ENCODE measurements at regions not wholly inside any gene's neighbourhood (a gene's known extent, or its start where the extent isn't known, plus 50 kb on each side); places are given as distances from the start of the nearest gene placed in this dataset.
"Not testable (repeated sequence)": the region's sequence is repeated elsewhere in the genome, so short reads cannot be mapped to it uniquely, and the experiment has no call there.

GRCh38 chr12:116452975-116453374 is 106.2 kb upstream of the MAP1LC3B2 start:
- not testable (repeated sequence) for H3K36me3 Mint-ChIP-seq; H3K9me3 Mint-ChIP-seq; H3K27ac Mint-ChIP-seq; ATAC-seq; DNase-seq (ENCODE audit: low spot score in 2 of 2)

DNA sequence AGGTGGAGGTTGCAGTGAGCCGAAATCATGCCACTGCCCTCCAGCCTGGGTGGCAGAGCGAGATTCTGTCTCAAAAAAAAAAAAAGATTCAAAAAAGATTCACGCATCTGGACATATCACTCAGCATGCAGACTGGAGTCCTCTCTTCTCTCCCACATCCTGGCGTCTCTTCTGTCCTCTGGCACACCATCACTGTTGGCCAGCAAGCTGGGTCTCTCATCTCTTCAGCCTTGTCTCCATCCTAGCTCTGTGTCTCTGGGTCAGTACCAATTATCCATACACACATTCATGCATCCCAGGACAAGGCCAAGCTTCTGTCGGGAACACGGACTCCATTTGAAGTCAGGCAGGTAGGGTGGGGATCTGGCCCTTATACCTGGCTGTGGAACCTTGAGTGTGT is 105.5 kb upstream of the MAP1LC3B2 start:
- Mint-ChIP-seq H3K9me3 (no peaks in the 10 kb centered on the region), H3K36me3 (no peaks in the 10 kb centered on the region), H3K27ac (no peak overlapping the region)
- no peak for DNase-seq (ENCODE audit: low spot score in 2 of 2)
- no peak for ATAC-seq

GRCh38 chr12:116454076-116454475 is 105.1 kb upstream of the MAP1LC3B2 start:
- H3K9me3 Mint-ChIP-seq: no peaks in the 10 kb centered on the region
- H3K36me3 Mint-ChIP-seq: no peaks in the 10 kb centered on the region
- peak overlapping the region in 1 of 2 donors; percentile 37 for H3K27ac Mint-ChIP-seq
- no peak for ATAC-seq
- no peak for DNase-seq (ENCODE audit: low spot score in 2 of 2)

DNA sequence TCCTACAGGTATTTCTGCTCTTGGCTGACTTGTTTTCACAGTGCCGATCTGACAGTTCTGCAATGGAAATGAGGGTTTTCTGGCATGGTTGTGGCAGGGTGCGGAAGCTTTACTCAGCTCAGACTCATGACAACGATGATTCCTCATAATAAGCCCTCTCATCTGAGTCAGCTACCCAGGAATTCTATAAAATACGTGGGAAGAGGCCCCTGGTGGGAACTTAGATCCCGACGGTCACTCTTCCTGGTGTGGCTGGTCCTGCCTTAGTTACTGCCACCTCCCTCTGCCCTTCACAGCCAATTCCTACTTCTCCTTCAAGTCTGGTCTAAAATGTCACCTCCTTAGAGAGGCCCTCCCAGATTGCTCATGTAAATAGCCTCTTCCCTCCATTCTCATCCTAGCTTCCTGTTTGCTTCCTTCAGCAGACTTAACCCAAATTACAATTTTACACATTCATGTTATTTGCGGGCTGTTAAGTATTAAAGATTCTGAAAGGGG is 104.2 kb upstream of the MAP1LC3B2 start:
- no peak for DNase-seq (ENCODE audit: low spot score in 2 of 2)
- Mint-ChIP-seq H3K36me3 (no peaks in the 10 kb centered on the region), H3K27ac (peak overlapping the region in 1 of 2 donors; percentile 37), H3K9me3 (no peaks in the 10 kb centered on the region)
- no peak for ATAC-seq

DNA sequence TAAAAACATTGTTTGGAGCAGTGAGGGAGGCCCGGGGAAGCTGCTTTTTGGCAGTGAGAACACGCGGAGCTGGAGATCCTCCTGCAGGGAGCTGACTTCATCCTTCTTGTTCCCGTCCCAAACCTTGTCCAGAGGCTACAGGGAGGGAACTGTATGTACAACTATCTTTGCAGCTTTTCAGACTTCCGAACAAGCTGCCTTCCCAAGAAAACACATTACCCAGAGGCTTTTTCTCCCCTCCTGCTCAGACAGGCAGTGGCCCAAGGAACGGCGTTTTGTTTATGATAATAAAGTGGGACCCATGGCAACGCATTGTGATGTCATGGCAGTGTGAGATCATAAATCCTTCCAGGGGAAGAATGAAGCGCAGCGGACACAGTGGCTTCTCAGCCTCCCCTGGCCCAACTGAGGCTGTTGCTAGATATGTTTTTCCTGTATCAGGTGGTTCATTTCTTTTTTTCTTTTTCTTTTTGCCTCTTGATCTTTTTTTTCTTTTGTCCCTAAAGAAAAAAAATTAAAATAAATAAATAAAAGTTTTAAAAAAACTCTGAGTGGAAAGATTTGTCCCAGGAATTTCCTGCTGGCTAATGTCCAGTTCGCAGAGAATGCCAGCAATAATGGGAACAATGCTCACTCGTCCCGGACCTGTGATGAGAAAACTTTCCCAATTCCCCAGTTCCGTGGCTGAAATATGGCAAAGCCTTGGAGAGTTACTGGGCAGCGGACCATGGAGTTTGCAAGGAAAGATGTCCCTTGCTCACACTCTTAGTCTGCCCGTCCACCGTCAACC is 103.4 kb upstream of the MAP1LC3B2 start:
- Mint-ChIP-seq H3K9me3 (no peaks in the 10 kb centered on the region), H3K36me3 (no peaks in the 10 kb centered on the region), H3K27ac (no peak overlapping the region)
- ATAC-seq (no peak), DNase-seq (ENCODE audit: low spot score in 2 of 2) (no peak)

DNA sequence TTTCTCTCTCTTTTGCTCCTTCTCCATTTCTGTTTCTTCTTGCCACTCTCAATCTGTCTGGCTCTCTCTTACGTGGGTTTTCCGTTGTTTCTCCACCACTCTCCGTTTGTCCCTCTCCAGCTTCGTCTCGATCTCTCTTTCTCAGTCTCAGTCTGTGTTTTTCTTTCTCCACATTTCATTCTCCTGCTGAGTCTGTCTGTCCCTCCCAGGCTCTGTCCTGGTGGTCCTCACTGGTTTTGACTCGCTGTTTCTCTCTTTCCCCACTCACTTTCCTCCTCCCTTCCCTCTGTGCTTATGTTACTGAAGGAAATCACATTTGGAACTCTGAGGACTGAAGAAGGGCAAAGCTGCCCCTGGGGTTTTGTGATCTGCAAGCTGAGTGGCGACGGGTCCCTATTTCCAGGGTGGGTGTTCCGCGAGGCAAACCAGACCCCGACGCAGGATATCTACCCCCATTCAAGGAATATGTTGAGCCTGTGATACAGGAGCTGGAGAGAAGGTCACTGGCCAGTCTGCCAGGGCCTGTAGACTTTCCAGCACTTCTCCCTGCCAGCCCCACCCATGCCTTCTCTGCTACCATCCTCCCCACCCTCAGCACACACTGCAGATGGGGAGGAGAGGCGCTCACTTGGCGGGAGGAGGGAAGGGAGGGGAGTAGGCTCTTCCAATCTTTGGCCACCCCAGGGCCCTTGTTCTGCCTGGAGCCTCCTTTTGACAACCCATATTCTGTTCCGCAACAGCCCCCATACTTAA is 102.7 kb upstream of the MAP1LC3B2 start:
- Mint-ChIP-seq H3K36me3 (no peaks in the 10 kb centered on the region), H3K9me3 (no peaks in the 10 kb centered on the region), H3K27ac (peak overlapping the region in 1 of 2 donors; percentile 70)
- no peak for ATAC-seq
- DNase-seq (ENCODE audit: low spot score in 2 of 2): no peak

DNA sequence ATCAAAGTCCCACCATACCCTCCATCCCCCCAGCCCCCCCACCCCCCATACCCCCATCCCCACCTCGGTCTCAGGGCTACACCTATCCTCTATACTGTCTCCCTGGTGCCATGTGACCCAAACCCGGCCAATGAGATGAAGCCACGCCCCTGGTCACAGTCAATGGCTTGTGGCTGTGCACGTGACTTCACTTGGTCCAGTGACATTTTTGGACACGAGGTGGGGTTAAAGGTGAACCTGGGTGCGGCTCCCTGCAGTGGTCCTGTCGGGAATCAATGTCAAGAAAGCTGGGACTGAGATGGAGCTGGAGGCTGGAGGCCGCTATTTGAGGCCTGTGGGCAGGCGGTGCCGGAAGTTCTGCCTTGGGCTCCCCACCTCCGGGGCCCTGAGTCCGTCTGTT is 100.7 kb upstream of the MAP1LC3B2 start:
- Mint-ChIP-seq H3K36me3 (no peaks in the 10 kb centered on the region), H3K9me3 (no peaks in the 10 kb centered on the region), H3K27ac (no peak overlapping the region)
- no peak for DNase-seq (ENCODE audit: low spot score in 2 of 2)
- no peak for ATAC-seq

DNA sequence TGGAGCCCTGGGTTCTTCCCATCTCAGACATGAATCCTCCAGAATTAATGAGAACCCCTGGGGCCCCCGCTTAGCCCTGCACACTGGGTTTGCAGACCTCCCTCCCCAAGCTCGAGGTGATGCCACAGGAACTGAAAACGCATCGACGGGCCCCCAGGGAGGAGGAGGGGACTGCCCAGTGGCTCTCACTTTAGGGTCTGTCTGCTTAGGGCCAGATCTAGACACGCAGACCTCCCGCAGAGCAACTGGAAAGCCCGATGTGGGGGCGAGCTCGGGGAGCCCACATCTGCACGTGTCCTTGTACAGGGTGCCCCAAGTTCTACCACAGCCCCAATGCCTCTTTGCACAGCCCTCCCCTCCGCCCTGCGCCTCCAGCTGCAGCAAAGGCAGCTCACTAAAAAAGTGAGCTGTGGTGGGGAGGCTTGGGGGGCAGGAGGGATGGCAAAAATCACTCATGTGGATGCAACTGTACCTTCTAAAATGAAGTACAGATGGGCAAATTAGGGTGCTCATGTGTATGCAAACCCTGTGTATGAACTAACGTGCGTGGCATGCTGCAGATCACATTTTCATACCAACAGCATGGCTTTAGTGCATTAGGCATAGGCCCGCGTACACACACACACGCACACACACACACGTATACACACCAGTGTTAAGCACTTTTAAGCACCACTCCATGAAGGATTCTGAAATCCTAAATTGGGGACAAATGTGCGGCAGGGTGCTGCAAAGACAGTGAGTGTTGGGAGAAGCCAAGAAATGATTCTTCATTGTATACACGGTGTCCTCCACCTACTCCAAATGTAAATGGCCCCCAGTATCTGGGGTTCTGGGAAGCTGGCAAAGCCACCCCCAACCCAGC is 99.9 kb upstream of the MAP1LC3B2 start:
- ATAC-seq (no peak), DNase-seq (ENCODE audit: low spot score in 2 of 2) (no peak)
- Mint-ChIP-seq H3K36me3 (no peaks in the 10 kb centered on the region), H3K27ac (no peak overlapping the region), H3K9me3 (no peaks in the 10 kb centered on the region)

DNA sequence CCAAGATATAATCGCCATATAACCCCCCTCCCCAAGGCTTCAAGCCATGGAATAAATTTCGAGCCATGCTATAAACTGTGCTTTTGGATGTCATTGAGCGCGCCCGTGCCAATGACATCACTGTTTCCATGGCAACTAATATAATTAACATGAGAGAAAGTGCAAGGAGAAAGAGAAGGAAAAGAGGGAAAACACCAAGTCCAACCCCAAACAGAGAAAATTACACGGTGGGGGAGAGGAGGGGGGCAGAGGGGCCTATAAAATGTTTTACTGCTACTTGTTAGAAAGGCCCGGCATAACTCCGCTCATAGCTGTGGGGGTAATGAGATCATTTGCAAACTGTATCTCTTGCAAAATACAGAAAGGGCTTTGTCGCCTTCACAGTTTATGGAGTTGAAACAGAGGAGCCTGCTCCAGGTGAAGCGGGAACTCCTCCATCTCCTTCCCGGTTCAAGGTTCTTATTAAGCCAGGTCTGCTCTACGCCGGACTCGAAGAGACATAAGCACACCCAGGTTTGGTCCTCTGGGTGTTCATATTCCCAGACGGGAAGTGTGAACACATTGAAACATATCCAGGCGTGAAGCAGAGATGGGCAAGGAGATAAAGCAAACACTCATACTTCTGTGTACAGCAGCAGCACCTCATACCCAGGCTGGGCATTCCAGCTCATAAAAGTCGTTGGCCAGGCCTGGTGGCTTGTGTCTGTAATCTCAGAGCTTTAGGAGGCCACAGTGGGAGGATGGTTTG is 99.1 kb upstream of the MAP1LC3B2 start:
- Mint-ChIP-seq H3K36me3 (no peaks in the 10 kb centered on the region), H3K27ac (no peak overlapping the region), H3K9me3 (no peaks in the 10 kb centered on the region)
- ATAC-seq (no peak), DNase-seq (ENCODE audit: low spot score in 2 of 2) (no peak)

DNA sequence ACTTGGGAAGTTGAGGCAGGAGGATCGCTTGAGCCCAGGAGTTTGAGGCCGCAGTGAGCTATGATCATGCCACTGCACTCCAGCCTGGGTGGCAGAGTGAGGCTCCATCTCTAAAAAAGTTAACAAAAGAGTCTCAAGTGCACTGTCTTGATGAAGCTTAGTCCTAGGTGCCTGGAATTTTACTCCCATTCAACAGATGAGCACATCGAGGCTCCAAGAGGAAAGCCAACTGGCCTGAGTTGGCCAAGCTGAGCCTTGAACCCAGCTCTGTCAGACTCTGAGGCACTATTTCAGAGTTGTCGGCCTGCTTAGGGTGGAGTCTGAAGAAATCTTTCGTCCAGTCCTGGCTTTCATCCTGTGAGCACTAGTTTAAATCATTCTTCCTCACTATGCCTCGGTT is 98.1 kb upstream of the MAP1LC3B2 start:
- H3K36me3 Mint-ChIP-seq: no peaks in the 10 kb centered on the region
- no peak for ATAC-seq
- no peak for DNase-seq (ENCODE audit: low spot score in 2 of 2)
- H3K27ac Mint-ChIP-seq: no peak overlapping the region
- H3K9me3 Mint-ChIP-seq: no peaks in the 10 kb centered on the region

DNA sequence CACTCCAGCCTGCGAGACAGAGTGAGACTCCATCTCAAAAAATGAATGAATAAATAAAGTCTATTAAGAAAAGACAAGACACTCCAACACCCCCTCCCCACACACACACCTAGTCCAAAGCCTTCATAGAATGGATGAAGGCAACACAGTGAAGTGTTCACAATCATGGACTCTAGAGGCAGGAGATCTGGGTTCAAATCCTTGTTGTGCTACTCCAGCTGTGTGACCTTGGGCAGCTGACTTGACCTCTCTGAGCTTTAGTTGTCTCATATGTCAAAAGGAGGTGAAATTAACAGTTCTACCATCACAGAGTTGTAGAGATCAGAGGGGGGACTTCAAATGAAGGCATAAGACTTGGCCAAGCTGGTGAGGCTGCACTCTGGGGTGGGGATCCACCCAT is 95.8 kb upstream of the MAP1LC3B2 start:
- Mint-ChIP-seq H3K9me3 (no peaks in the 10 kb centered on the region), H3K36me3 (no peaks in the 10 kb centered on the region), H3K27ac (no peak overlapping the region)
- ATAC-seq: no peak
- DNase-seq (ENCODE audit: low spot score in 2 of 2): no peak

DNA sequence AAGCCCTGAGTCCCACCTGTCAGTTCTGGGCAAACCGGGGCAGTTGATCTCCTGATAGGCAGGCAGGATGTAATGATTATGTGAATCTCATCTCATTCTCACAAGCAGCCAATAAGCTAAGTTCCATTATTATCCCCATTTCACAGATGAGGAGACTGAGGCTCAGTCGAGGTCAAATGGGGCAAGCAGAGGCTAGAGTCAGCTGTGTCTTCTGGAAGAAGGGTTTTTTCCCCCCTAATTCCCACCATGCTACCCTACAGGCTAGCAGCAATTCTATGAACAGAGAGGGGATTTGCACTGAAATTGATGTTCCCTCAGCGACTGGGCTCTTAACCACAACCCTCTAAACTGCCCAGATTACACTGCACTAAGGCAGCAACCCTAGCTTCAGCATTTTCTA is 93.8 kb upstream of the MAP1LC3B2 start:
- H3K36me3 Mint-ChIP-seq: no peaks in the 10 kb centered on the region
- no peak overlapping the region for H3K27ac Mint-ChIP-seq
- ATAC-seq: no peak
- no peaks in the 10 kb centered on the region for H3K9me3 Mint-ChIP-seq
- no peak for DNase-seq (ENCODE audit: low spot score in 2 of 2)

DNA sequence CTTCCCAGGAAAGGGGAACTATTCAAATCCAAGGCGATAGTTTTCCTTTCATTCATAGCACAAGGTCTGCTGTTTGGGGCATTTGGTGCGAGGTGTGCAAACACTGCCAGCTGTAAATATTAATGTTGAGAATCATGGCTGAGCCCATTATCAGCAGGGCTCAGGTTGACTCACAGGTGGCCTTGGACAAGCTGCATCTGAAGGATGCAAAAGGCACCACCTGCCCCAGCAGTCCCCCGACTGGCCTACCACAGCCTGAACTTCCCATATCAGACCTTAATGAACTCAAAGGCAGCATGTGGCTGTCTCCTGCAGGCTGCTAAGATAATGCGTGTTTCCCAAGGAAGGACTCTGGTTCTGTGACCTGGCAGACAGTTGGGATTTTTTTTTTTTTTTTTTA is 93.3 kb upstream of the MAP1LC3B2 start:
- Mint-ChIP-seq H3K36me3 (no peaks in the 10 kb centered on the region), H3K27ac (no peak overlapping the region), H3K9me3 (no peaks in the 10 kb centered on the region)
- no peak for DNase-seq (ENCODE audit: low spot score in 2 of 2)
- no peak for ATAC-seq

DNA sequence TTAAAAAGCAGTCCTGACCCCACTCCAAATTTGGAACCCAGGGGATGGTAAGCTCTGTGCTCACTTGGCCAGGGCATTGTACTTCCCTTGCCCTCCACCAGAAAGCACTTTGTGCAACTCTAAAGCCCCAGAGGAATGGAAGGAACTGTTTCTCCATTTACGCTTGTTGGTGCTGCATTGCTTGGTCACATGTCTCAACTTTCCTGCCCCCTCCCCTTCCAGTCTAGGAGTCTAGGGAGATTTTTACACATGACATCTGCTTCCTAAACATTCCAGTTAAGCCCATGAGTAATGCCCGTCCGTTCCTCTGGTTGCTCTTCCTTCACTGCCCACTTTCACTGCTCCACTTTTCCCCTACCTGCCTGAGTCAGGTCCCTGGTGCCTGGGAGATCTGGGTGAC is 92.6 kb upstream of the MAP1LC3B2 start:
- no peak for ATAC-seq
- no peaks in the 10 kb centered on the region for H3K36me3 Mint-ChIP-seq

DNA sequence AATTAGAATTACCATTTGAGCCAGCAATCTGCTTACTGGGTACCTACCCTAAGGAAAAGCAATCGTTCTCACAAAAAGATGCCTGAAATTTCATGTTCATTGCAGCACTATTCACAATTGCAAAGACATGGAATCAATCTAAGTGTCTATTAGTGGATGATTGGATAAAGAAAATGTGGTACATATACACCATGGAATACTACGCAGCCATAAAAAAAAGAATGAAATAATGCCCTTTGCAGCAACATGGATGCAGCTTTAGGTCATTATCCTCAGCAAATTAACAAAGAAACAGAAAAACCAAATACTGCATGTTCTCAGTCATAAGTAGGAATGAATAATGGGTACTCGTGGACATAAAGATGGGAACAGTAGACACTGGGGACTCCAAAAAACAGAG is 89.8 kb upstream of the MAP1LC3B2 start:
- DNase-seq (ENCODE audit: low spot score in 2 of 2): no peak
- ATAC-seq: no peak

More for the DNA sequence above, 92.6 kb upstream of the MAP1LC3B2 start:
- Mint-ChIP-seq H3K9me3 (no peaks in the 10 kb centered on the region), H3K27ac (no peak overlapping the region)
- DNase-seq (ENCODE audit: low spot score in 2 of 2): no peak

DNA sequence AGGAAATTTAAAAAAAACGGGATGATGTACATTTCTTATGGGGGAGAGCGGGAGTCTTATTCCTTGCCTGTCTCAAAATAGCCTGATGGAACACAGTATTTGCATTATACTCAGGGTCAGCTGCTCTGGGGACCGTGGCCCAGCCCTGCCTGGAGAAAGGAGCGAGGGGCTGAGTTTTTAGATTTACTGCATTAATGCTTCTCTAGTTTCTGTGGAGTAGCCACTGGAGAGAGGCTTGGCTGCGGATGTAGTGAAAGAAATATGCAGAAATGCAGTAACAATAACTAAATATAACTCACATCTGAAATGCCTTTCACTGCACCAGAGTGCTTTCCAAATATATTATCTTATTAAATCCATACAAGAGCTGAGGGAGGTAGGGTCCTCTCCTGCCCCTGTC is 87.6 kb upstream of the MAP1LC3B2 start:
- no peak for DNase-seq (ENCODE audit: low spot score in 2 of 2)
- H3K27ac Mint-ChIP-seq: no peak overlapping the region
- no peak for ATAC-seq
- H3K9me3 Mint-ChIP-seq: peaks cover 9 to 14% of the 10 kb centered on the region in 2 donors
- peaks cover 10 to 14% of the 10 kb centered on the region in 2 donors for H3K36me3 Mint-ChIP-seq

More for the DNA sequence above, 89.8 kb upstream of the MAP1LC3B2 start:
- Mint-ChIP-seq H3K27ac (no peak overlapping the region), H3K9me3 (peaks cover 5% of the 10 kb centered on the region in 2 donors), H3K36me3 (peaks cover 0 to 5% of the 10 kb centered on the region in 2 donors)

Measured in activated naive CD4-positive, alpha-beta T cell treated with anti-CD3 and anti-CD28 coated beads, Interleukin-2, amount 50 U/mL, for 72 hours (primary cell).